GM21825 (cell line): ENCODE measurements at regions not wholly inside any gene's neighbourhood (a gene's known extent, or its start where the extent isn't known, plus 50 kb on each side); places are given as distances from the start of the nearest gene placed in this dataset.

Source experiments
- ATAC-seq: cut with Tn5 transposase; IDR thresholded peaks from one replicate; pipeline ENCODE4 v1.9.1; 2021; ENCODE audit warnings: mild to moderate bottlenecking, moderate library complexity; ENCODE audit not compliant: unreplicated experiment

DNA sequence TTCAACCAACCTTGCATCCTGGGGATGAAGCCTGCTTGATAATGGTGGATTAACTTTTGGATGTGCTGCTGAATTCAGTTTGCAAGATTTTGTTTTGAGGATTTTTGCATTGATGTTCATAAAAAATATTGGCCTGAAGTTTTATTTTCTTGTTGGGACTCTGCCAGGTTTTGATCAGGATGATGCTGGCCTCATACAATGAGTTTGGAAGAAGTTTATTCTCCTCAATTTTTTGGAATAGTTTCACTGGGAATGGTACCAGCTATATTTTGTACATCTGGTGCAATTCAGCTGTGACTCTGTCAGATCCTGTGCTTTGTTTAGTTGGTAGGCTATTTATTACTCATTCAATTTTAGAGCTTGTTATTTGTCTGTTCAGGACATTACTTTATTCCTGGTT, 340.3 kb upstream of the TRAM1L1 start:
- no peak for ATAC-seq

DNA sequence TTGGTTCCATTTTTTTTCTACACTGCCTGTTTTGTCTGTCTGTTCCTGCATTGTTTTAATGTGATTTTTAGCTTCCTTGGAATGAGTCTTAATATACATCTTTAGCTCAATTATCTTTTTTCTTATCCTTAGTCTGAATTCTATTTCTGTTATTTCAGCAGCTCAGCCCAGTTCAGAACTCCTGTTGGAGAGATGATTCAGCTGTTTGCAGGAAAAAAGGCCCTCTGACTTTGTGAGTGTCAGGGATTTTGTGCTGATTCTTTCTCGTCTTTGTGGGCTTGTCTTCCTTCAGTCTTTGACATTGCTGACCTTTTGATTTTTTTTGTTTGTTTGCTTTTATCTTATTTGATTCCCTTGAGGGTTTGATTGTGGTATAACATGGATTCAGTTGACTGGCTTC, 343.2 kb upstream of the TRAM1L1 start:
- no peak for ATAC-seq

DNA sequence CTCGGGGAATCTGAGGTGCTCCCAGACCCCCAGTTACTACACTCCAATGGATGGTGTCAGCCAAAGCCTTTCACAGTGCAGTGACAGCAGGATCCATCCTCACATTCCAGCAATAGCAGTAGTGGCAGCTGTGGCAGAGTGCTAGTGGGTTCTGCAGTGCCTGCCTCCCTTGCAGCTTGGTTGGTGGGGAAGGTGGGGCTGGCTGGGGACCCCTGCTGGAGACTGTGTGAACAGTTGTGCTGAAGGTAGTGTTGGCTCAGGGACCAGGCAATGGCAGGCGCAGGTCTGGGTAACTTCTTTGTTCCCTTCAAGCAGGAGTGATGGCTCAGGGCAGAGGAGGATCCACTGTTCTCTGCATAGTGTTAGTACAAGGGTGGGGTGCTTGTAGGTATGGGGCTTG, 343.7 kb upstream of the TRAM1L1 start:
- no peak for ATAC-seq

DNA sequence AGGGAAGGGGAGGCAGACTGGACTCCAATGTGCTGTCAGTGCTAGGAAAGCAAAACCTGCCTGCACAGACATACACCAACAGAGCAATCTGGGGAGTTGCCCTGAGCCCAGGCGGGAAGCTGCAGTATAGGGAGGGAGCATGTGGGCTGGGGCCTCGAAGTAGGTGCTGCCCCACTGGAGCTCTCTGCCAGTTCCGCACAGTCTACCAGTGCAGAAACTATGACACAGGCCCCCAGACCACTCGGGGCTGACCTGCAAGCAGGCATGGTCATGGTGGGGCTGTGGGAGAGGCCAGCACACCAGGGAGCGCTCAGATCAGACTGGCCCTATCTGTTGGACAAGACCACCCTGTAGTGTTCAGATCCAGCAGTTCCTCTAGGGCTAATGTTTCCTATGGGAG, 344.1 kb upstream of the TRAM1L1 start:
- no peak for ATAC-seq

DNA sequence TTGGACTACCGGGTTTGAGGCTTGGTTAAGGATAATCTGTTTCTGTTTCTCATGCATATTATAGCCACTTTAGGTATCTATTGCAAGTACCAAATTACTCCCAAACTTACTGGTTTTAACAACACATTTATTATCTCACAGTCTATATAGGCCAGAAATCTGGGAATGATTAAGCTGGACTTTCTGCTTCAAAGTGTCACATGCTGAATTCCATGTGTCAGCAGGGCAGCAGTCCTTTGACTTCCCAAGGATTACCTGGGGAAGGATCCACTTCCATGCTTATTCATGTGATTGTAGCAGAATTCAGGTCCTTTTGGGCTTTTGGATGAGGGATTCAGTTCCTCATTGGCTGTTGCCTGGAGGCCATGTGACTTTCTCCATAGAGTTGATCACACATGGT, 349.0 kb upstream of the TRAM1L1 start:
- ATAC-seq = no peak

DNA sequence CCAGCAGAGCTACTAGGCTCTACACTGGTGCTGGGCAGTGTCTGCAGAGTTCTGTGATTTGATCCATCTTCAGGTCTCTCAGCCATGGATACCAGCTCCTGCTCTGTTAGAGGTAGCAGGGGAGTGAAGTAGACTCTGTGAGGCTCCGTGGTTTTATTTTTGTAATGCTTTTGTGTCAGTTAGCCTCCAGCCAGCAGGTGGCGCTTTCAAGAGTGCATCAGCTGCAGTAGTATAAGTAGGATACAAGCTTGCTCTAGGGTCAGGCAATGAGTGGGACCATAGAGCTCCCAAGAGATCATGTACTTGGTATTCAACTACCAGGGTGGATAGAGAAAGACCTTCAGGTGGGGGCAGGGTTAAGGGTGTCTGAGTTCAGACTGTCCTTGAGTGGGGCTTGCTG, 362.5 kb upstream of the TRAM1L1 start:
- no peak for ATAC-seq

DNA sequence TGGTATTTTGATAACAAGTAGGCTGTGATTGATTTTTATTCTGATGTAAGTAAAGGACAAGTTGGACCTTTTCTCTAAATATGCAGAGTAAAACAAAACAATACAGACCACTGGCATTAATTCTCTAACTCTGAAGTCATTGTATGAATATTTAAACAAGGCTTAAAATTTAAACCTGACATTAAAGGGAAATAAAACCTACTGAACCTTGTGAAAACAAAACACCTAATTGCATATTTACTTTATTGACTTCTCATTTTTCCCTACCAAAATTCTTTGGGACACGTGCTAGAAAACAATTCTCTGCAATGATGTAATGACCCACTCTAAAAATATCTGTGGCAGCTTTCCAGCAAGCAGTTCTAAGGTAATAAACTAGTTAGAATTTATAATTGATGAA, 369.7 kb upstream of the TRAM1L1 start:
- ATAC-seq = no peak

DNA sequence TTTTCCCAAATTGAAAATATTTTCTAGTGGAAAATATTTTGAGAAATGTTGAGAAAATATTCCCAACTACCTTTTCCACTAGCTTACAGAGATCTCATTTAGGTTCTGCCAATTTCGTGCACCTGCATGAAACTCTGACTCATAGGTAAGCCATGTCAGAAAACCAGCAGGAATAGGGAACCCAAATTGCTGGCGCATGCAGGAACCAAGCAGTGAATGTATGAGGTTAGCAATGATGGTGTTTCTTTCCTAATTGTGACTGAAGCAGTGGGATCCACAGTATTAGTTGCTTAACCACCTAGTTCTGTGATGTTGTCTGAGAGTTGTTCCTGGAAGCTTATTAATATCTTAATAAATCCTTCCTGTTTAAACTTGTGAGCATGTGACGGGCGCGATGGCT, 381.0 kb upstream of the TRAM1L1 start:
- ATAC-seq = no peak

DNA sequence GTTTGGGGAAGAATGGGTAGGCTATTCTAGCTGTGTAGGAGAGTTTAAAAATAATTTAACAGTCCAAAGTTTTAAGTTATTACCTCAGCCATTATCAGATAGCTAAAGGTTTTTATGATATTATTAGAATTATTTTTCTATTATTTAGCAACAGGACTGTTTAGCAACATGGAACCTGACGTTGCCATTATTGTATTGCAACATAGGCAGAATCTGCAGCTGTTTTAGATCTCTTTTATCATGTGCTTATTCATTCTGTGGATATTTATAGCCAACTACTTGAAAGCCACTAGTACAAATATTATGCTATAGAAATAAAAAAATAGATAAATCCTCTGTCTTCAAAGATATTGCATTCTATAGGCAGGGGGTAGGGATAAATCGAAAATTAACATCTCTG, 382.0 kb upstream of the TRAM1L1 start:
- ATAC-seq = no peak

DNA sequence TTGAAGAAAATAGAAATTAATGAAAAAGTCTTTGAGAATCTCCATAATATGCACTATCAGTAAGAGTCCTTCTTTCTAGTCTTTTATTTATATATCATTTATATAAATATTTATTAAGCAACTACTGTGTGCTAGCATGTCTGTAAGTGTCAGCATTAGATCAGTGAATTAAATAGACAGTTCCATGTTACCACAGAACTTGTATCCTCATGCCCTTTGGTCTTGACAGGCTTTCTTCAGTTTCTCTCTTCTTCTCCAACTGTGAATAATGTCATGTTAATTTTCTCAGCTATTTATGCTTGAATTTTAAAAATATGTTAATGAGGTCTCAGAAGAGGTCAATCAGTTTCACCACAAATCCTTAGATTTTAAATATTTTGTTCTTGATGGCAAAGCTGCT, 389.6 kb upstream of the TRAM1L1 start:
- ATAC-seq = no peak

DNA sequence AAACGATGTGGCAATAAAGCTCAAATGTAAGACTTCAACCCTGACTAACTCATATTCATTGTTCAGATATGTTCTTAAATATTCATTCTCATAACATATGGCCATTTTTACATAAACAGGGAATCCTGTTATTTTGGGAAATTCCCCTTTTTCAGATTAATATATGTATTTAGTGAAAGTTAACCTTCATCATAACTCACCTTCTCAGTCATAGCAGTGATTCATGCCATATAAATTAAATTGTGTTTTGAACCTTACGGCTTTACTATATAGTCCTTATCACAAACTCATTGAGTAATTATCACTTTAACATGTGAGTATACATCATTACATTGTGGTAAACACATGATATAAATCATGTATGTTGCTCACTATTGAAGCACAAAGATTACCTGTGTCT, 392.5 kb upstream of the TRAM1L1 start:
- ATAC-seq = no peak

DNA sequence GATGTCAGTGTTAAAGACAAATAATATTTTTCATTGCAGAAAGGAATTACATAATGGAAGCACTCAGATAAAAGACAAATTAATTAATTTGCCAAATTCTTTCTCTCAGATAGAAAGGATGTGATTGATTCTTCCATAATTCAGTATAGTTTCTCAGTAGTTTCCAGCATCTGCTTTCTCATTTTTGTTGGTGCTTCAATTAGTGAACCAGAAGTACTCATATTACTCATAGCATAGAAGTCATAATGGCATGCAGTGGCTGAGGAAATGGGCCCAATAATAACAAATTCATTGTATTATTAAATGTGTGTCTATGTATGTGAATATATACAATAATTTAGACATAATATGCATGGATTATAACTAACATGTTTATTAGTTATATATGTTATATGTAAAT, 393.3 kb upstream of the TRAM1L1 start:
- ATAC-seq = no peak

DNA sequence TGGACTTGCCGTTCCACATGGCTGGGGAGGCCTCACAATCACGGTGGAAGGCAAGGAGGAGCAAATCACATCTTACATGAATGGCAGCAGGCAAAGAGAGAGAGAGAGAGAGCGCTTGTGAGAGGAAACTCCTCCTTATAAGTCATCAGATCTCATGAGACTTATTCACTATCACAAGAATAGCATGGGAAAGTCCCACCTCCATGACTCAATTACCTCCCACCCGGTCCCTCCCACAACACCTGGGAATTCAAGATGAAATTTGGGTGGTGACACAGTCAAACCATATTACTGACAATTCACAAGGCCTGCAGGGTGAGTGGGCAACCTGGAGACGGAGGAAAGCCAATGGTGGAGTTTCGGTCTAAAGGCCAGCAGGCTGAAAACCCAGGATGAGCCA, 394.3 kb upstream of the TRAM1L1 start:
- no peak for ATAC-seq

DNA sequence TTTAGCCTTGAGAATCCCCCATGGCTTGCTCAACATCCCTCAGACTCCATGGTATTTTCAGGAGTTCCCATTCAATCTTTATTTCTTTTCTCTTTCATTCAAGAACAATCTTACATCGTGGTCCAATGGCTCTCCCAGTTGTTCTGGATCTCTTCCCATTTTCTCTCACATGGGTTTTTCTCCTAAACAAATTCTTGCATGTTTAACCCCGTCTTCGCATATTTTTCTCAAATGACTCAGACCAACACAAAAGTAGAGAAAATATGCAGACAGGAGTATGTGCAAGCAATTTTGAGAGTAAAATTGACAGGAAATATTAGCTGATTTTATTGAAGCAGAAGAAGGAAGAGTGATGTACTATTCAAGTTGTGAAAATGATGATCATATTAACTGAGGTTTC, 396.4 kb upstream of the TRAM1L1 start:
- no peak for ATAC-seq

DNA sequence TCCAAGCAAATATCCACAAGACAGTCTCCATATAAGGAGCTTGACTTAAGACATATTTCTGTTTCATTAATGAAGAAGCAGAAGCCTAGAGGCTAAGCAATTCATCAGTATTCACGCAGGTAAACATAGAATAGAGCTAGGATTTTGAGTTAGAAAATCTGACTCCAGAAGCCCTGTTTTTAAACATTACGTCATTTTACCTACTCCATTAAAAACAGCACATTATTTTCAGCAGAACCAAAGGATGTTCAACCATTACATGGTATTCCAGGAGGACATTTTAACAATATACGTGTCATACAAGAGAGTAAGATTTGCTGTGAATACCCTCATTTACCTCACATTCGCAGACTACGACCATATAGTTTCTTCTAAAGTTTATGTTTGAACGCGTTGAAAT, 403.3 kb upstream of the TRAM1L1 start:
- ATAC-seq = no peak

DNA sequence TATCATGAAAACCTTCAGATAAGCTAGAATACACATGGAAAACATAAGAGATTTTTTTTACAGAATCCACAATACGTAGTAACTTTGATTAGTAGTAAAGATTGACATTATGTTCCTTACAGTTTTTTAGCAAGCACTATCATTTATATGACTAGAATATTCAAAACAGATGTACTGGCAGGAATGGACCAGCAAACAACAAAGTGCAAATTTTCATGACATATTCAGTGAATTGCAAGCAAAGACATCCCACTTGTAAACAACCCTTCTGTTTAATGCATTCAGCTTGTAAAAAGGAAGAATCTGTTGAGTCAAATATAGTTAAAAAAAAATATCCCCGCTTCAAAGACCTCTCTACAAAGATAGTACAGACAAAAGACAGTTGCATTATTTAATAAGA, 403.7 kb upstream of the TRAM1L1 start:
- ATAC-seq = no peak

DNA sequence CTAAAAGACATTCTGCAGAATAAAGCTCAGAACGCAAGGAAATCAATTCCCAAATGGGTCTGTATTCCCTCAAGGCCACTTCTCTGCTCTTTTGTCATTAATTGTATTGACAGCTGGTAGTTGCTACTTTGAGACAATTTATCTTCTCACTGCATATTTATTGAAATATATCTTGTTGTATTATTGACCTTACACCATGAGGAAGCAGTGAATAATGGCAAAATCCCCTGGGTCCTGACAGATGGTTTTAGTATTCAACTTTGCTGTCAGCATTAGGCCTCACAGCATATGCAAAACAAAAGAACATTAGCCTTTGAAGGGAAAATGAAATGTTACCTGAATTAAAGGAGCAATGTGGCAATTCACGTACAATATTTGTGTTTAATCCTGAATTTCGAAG, 406.1 kb upstream of the TRAM1L1 start:
- ATAC-seq = no peak

DNA sequence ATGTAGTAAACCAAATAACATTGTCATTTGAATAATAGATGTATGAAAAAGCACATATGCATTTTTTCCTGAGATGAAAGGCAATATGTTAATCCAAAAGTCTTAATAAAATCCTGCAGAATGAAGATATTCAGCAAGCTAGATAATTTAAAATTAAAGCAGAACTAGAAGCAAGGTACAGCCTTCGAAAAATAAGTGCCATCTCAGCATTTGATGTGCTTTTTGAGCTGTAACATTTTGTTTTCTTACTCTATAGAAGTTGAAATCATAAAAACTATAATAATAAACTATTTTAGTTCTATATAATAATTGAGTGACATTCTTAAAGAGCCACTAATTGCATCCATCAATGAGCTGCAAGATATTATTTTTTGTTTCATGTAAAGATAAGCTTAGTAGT, 410.4 kb upstream of the TRAM1L1 start:
- no peak for ATAC-seq

DNA sequence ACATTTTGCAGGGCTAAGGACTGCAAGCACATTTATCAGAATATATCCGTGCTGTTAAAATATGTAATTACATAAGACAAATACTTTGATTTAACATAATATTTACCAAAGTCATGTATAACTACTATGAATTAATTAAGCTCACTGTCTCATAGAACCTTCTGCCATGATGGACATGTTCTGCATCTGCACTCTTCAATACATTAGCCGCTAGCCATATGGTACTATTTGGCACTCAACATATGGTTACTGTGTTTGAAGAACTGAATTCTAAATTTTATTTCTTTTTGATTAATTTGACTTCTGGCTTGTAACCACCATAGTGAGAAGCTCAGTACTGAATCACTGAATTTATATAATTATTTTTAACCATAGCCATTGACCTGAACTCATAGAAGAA, 427.0 kb upstream of the TRAM1L1 start:
- ATAC-seq = no peak

DNA sequence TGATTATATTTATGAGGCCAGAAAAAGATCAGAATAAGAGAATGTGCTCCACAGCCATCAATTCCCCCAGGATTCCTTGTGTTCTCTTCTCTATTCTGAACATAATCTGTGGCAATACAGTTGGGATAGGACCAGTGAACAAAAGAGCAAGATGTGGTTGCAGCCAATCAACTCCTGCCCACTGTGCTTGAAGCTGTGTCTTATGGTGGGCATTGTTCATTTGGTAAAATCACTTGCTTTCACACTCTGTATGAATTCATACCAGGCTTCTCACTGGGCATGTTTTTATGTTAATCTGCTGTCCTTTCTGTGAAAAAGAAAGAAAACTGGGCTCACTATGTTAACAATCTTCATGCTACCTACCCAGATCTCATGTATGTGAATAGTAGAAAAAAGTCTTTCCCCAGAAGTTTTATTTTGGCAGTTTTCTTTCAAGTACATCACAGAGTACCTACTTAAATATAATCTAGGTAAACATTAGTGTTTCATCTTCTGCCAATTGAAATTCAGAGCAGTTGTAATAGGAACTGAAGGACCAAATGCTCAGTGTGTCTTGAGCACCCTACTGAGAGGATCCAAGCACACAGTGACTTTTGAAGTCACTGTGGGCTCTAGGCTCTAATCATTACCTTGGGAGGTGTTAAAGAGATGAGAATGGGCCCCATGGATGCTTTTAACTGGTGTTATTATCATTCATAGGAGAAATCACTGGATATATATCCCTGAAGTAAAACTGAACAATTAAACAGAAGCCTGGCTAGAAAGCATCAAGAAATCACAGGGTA, 429.2 kb upstream of the TRAM1L1 start:
- ATAC-seq = no peak

DNA sequence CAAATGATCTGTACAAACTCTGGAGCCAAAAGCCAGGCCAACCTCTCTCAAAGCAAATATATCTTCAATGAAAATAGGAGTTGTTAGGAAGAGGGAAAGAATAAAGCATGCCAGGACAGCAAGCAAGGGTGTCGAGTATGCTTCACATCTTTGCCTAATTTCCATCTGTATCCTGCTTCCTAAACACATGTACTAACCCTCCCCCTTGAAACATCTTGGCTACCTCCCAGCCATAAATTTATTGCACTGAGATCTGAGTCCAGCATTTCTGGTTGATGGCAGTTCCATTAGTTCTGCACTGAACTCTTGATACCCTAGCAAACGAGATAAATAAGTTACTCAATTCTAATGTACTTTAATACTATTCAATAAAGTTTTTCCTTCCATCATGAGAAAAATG, 430.5 kb upstream of the TRAM1L1 start:
- ATAC-seq = no peak

DNA sequence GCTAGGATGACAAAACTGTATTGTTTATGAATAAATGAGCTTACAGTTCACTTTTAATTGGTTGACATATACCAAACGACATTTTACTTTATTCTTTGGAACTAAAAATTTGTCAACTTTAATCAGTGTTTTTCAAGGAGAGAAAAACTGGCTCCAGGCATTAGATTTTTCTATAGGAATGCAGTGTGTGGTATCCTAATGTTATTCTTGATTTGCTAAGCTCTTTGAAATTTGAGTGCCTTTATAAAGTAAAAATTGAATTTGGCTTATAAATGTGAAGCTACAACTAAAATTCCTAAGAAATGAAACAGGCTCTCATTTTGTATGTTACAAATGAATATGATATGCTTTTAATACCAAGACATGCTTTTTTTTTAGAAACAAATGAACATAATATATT, 442.2 kb upstream of the TRAM1L1 start:
- no peak for ATAC-seq

DNA sequence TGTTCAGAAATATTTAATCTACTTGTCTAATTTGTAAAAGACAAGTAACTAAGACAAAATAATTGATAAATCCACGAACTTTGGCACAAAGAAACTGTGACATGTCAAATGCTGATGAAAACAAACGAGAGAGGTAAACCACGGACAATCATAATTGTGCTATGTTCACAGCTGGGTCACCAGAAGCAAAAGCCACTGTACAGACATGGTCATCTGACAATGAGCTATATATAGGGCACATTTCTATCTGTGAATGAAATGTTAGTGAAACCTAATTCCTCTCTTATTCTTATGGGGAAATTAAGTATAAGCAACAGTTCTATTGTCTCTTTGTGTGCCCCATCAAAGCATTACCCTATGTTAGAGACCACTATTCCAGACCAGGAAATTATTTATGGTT, 444.0 kb upstream of the TRAM1L1 start:
- no peak for ATAC-seq
